GM13976 (cell line): ENCODE measurements at regions not wholly inside any gene's neighbourhood (a gene's known extent, or its start where the extent isn't known, plus 50 kb on each side); places are given as distances from the start of the nearest gene placed in this dataset.
"Not testable (repeated sequence)": the region's sequence is repeated elsewhere in the genome, so short reads cannot be mapped to it uniquely, and the experiment has no call there.

ENCODE experiments used
- DNase-seq: peaks from one replicate; pipeline ENCODE4 v3.0.0; 2012; ENCODE audit warnings: low spot score
- in situ Hi-C: fragments of 300-500 bp; cut with MboI; formaldehyde crosslinking; loops from one replicate; pipeline ENCODE4 v1.12.0; 2022; ENCODE audit warnings: low sequenced_read_pairs, mixed read lengths, inconsistent platforms; ENCODE audit not compliant: unreplicated experiment
- TF ChIP-seq, protein P1 (sequence below): IDR thresholded peaks from 2 replicates; pipeline ENCODE4 v1.5.1; 2012; ENCODE audit warnings: borderline replicate concordance, mild to moderate bottlenecking; ENCODE audit not compliant: insufficient read depth; ENCODE audit errors: extremely low read depth, missing control alignments, control extremely low read depth

DNA sequence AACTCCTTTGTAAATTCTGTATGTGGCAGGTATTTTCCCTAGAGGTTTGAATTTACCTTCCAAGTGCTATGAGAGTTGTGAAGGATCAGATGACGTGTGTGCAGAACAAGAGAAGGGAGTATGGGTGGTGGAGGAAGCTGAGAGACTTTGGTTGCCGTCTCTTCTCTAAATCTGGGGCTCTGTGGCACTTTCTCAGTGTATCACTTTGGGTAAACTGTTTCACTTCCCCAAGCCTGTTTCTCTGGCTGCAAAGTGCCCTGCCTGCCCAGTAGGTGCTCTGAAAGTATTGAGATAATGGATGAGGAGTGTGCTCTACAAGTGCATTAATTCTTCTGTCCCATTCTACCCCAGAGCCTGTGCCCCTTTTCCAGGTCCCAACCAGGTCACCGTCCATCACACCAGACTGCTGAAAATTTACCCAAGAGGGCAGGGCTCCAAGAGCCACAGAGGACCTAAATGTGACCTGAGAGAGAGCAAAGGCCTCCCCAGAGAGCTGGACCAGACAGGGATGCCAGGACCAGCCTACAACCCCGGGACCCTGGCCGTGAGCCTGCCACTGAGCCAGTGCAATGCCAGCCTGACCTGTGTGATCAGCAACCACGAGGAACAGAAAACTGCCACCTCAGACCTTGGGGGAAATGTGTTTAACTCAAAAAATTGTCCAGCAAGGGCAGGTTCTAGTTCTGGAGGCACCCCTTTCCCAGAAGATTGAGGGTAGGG, 131.6 kb upstream of the ETV3 start:
- in situ Hi-C loops = no loop called here
- peak; percentile 29 for DNase-seq
- TF ChIP-seq, protein P1, sequence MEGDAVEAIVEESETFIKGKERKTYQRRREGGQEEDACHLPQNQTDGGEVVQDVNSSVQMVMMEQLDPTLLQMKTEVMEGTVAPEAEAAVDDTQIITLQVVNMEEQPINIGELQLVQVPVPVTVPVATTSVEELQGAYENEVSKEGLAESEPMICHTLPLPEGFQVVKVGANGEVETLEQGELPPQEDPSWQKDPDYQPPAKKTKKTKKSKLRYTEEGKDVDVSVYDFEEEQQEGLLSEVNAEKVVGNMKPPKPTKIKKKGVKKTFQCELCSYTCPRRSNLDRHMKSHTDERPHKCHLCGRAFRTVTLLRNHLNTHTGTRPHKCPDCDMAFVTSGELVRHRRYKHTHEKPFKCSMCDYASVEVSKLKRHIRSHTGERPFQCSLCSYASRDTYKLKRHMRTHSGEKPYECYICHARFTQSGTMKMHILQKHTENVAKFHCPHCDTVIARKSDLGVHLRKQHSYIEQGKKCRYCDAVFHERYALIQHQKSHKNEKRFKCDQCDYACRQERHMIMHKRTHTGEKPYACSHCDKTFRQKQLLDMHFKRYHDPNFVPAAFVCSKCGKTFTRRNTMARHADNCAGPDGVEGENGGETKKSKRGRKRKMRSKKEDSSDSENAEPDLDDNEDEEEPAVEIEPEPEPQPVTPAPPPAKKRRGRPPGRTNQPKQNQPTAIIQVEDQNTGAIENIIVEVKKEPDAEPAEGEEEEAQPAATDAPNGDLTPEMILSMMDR = no peak

DNA sequence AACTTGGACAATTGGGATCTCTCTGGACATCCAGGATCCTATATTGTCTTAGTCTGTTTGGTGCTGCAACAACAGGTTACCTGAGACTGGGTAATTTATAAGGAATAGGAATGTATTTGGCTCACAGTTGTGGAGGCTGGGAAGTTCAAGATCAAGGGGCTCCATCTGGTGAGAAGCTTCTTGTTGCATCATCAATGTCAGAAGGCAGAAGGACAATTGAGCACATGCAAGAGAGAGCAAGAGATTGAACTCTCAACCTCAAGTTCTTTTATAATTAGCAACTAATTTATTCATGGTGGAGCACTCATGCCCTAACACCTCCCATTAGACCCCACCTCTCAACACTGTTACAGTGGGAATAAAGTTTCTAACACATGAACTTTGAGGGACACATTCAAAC, 124.7 kb upstream of the ETV3 start:
- no peak for DNase-seq
- in situ Hi-C loops = no loop called here
- TF ChIP-seq, protein P1 = no peak

DNA sequence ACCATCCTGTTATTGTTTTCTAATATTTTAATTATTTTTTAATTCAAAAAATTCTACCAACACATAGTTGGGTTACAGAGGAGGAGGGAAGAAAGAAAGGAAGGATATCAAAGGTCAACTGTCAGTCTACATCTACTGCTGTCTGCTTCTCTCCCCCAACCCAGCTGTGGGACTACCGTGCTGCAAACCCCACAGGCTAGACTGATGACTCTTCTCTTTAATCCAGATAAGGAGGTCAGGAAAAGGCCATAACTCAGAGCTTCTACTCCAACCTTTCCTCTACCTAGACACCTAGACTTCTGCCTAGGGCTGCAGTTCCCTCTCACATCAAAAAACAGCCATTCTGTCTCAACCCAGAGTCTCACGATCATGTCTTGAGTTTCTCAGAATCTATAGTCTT, 124.2 kb upstream of the ETV3 start:
- in situ Hi-C loops = no loop called here
- no peak for DNase-seq
- TF ChIP-seq, protein P1 = no peak

DNA sequence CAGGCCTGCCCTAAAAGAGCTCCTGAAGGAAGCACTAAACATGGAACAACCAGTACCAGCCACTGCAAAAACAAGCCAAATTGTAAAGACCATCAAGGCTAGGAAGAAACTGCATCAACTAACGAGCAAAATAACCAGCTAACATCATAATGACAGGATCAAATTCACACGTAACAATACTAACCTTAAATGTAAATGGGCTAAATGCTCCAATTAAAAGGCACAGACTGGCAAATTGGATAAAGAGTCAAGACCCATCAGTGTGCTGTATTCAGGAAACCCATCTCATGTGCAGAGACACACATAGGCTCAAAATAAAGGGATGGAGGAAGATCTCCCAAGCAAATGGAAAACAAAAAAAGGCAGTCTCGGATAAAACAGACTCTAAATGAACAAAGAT, 117.7 kb upstream of the ETV3 start:
- DNase-seq, in situ Hi-C loops: not testable (repeated sequence)

DNA sequence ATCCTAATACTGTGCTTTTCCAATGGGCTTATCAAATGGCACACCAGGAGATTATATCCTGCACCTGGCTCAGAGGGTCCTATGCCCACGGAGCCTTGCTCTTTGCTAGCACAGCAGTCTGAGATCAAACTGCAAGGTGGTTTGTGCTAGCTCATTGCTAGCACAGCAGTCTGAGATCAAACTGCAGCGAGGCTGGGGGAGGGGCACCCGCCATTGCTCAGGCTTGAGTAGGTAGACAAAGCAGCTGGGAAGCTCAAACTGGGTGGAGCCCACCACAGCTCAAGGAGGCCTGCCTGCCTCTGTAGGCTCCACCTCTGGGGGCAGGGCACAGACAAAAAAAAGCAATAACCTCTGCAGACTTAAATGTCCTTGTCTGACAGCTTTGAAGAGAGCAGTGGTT, 116.0 kb upstream of the ETV3 start:
- in situ Hi-C loops, DNase-seq: not testable (repeated sequence)

DNA sequence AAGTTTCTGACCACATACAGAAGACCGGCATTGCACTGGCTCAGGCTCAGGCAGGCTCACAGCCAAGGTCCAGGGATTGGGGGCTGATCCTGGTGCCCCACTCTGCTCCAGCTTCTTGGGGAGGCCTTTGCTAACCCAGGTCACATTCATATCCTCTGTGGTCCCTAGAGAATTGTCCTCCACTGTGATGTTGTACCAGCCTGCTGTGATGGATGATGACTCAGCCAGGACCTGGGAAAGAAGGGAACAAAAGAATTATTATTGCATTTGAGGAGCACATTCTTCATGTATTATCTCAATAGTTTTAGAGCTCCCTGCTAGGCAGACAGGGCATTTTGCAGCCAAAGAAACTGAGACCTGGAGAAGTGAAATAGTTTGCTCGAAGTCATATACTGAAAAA, 114.3 kb upstream of the ETV3 start:
- in situ Hi-C loops = no loop called here
- no peak for DNase-seq
- TF ChIP-seq, protein P1 = no peak

DNA sequence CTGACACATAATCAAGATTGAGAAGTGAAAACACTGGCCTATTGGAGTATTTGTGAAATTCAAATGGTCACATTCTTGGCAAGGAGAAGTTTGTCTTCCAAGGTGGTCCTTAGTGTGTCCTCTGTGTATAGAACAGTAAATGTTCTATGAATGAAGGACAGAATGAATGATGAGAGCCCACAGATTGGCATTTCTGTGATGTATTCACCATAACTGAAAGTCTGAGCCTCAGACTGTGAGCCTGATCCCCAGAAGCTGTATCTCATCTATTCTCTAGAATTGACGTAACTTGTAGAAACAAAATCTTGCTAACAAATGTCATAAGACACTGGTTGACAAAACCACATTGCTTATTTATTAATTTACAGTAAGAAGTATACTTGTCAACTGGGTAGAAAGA, 111.5 kb upstream of the ETV3 start:
- no peak for DNase-seq
- in situ Hi-C loops = no loop called here
- TF ChIP-seq, protein P1 = no peak

DNA sequence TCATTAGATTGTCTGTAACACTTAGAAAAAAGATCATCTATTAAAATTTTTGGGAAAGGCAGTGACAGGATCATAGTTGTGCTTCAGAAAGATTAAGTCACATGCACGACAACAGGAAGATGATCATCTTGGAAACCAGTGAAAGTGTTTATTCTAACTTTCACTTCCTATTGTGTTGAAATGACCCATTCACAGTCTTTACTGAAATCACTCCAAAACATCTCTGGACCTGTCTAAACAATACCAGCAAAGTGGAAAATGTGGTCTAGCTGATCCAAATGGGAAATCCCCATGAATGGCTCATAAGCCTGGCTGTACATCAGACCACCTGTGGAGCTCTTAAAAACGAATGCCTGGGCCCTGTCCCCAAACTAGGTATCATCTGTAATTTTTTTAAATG, 111.1 kb upstream of the ETV3 start:
- no peak for DNase-seq

DNA sequence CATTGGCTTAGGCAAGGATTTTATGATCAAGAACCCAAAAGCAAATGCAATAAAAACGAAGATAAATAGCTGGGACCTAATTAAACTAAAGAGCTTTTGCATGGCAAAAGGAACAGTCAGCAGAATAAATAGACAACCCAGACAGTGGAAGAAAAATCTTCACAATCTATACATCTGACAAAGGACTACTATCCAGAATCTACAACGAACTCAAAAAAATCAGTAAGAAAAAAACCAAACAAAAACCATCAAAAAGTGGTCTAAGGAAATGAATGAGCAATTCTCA, 109.5 kb upstream of the ETV3 start:
- in situ Hi-C loops, DNase-seq: not testable (repeated sequence)

More for the DNA sequence above, 111.1 kb upstream of the ETV3 start:
- TF ChIP-seq, protein P1 = no peak
- in situ Hi-C loops = no loop called here
